ENCODE measurements at regions not wholly inside any gene's neighbourhood (a gene's known extent, or its start where the extent isn't known, plus 50 kb on each side); places are given as distances from the start of the nearest gene placed in this dataset.

GRCh38 chr20:57111028-57111373, 155.4 kb downstream of the BMP7 start:
- H3K9me3 ChIP-seq (ENCODE audit: low read depth, low read length, poor library complexity, severe bottlenecking), result no peaks in the 10 kb centered on the region
- BruUV-seq (replicated peaks), result no TSS peak
- H3K36me3 ChIP-seq (ENCODE audit: insufficient read depth, low read length, poor library complexity, severe bottlenecking), result no peaks in the 10 kb centered on the region
- CTCF ChIA-PET, result no interaction called here
- intact Hi-C loops (cut with micrococcal nuclease; ENCODE audit: unreplicated experiment), result no loop called here
- H3K27ac ChIP-seq (ENCODE audit: low read depth, low read length, poor library complexity, severe bottlenecking), result no peak overlapping the region
- H3K4me1 ChIP-seq (ENCODE audit: insufficient read depth, low read length, poor library complexity, severe bottlenecking), result no peaks in the 10 kb centered on the region
- no peak for TF ChIP-seq EZH2 (IDR thresholded peaks at IDR 0.05; ENCODE audit: borderline replicate concordance, low read depth, low read length, poor library complexity, severe bottlenecking)
- TF ChIP-seq CTCF (conservative IDR thresholded peaks at IDR 0.05; ENCODE audit: low read depth, low read length), result no peak
- peaks cover 4% of the 10 kb centered on the region for H3K27me3 ChIP-seq (replicated peaks; ENCODE audit: insufficient read depth, low read depth, low read length, poor library complexity)
- H3K4me3 ChIP-seq (ENCODE audit: low read depth, low read length, poor library complexity, severe bottlenecking), result no peak overlapping the region
- POLR2A ChIA-PET (ENCODE audit: low non-redundant PET), result no interaction called here
- DNase-seq (ENCODE audit: low spot score), result no peak

- BruUV-seq (replicated peaks), result no TSS peak
- no peaks in the 10 kb centered on the region for H3K9me3 ChIP-seq (ENCODE audit: low read depth, low read length, poor library complexity, severe bottlenecking)
- no peak overlapping the region for H3K4me3 ChIP-seq (ENCODE audit: low read depth, low read length, poor library complexity, severe bottlenecking)
- no peak overlapping the region for H3K27ac ChIP-seq (ENCODE audit: low read depth, low read length, poor library complexity, severe bottlenecking)
- ChIA-PET POLR2A (ENCODE audit: low non-redundant PET) (no interaction called here), CTCF (no interaction called here)
- H3K4me1 ChIP-seq (ENCODE audit: insufficient read depth, low read length, poor library complexity, severe bottlenecking), result no peaks in the 10 kb centered on the region
- no peaks in the 10 kb centered on the region for H3K36me3 ChIP-seq (ENCODE audit: insufficient read depth, low read length, poor library complexity, severe bottlenecking)
- TF ChIP-seq CTCF (conservative IDR thresholded peaks at IDR 0.05; ENCODE audit: low read depth, low read length) (no peak), EZH2 (IDR thresholded peaks at IDR 0.05; ENCODE audit: borderline replicate concordance, low read depth, low read length, poor library complexity, severe bottlenecking) (no peak)
- H3K27me3 ChIP-seq (replicated peaks; ENCODE audit: insufficient read depth, low read depth, low read length, poor library complexity), result no peaks in the 10 kb centered on the region
- intact Hi-C loops (cut with micrococcal nuclease; ENCODE audit: unreplicated experiment), result no loop called here
- no peak for DNase-seq (ENCODE audit: low spot score)
Measured at GRCh38 chr20:57112448-57112847, 154.0 kb downstream of the BMP7 start.

- DNase-seq (ENCODE audit: low spot score), result no peak
- TF ChIP-seq CTCF (conservative IDR thresholded peaks at IDR 0.05; ENCODE audit: low read depth, low read length) (no peak), EZH2 (IDR thresholded peaks at IDR 0.05; ENCODE audit: borderline replicate concordance, low read depth, low read length, poor library complexity, severe bottlenecking) (no peak)
- intact Hi-C loops (cut with micrococcal nuclease; ENCODE audit: unreplicated experiment), result no loop called here
- H3K27ac ChIP-seq (ENCODE audit: low read depth, low read length, poor library complexity, severe bottlenecking), result no peak overlapping the region
- H3K4me3 ChIP-seq (ENCODE audit: low read depth, low read length, poor library complexity, severe bottlenecking), result no peak overlapping the region
- H3K36me3 ChIP-seq (ENCODE audit: insufficient read depth, low read length, poor library complexity, severe bottlenecking), result no peaks in the 10 kb centered on the region
- POLR2A ChIA-PET (ENCODE audit: low non-redundant PET), result no interaction called here
- no peaks in the 10 kb centered on the region for H3K27me3 ChIP-seq (replicated peaks; ENCODE audit: insufficient read depth, low read depth, low read length, poor library complexity)
- CTCF ChIA-PET, result no interaction called here
- no TSS peak for BruUV-seq (replicated peaks)
- H3K4me1 ChIP-seq (ENCODE audit: insufficient read depth, low read length, poor library complexity, severe bottlenecking), result no peaks in the 10 kb centered on the region
- no peaks in the 10 kb centered on the region for H3K9me3 ChIP-seq (ENCODE audit: low read depth, low read length, poor library complexity, severe bottlenecking)
Measured at GRCh38 chr20:57114290-57115005, 152.0 kb downstream of the BMP7 start.
